Lower leg skin (tissue), 3 donors: ENCODE measurements at regions not wholly inside any gene's neighbourhood (a gene's known extent, or its start where the extent isn't known, plus 50 kb on each side); places are given as distances from the start of the nearest gene placed in this dataset.

ENCODE experiments used
- POLR2A ChIP-seq, 2 donors: fragments of 450-650 bp; IDR thresholded peaks; one replicate each; pipeline ENCODE4 v1.6.1; 2016 to 2017; ENCODE audit warnings: antibody characterized with exemption in 2 of 2, mild to moderate bottlenecking in 1 of 2, moderate library complexity in 1 of 2
- TF ChIP-seq, protein P1 (sequence below), 3 donors: fragments of 450-650 bp; IDR thresholded peaks; one replicate each; pipeline ENCODE4 v1.5.1; 2016; ENCODE audit warnings: antibody characterized with exemption in 3 of 3, mild to moderate bottlenecking in 3 of 3, moderate library complexity in 2 of 3

DNA sequence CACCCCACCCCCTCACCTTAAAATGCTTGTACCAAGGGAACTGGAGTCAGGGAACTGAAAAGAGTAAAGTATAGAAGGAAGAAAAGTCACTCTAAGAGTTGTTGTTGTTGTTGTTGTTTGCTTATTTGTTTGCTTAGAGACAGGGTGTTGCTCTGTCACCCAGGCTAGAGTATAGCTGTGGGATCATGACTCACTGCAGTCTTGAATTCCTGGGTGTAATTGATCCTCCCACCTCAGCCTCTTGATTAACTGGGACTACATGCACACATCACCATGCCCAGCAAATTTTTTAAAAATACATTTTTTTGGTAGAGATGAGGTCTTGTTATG is 681.6 kb upstream of the GJE1 start:
- TF ChIP-seq, protein P1, sequence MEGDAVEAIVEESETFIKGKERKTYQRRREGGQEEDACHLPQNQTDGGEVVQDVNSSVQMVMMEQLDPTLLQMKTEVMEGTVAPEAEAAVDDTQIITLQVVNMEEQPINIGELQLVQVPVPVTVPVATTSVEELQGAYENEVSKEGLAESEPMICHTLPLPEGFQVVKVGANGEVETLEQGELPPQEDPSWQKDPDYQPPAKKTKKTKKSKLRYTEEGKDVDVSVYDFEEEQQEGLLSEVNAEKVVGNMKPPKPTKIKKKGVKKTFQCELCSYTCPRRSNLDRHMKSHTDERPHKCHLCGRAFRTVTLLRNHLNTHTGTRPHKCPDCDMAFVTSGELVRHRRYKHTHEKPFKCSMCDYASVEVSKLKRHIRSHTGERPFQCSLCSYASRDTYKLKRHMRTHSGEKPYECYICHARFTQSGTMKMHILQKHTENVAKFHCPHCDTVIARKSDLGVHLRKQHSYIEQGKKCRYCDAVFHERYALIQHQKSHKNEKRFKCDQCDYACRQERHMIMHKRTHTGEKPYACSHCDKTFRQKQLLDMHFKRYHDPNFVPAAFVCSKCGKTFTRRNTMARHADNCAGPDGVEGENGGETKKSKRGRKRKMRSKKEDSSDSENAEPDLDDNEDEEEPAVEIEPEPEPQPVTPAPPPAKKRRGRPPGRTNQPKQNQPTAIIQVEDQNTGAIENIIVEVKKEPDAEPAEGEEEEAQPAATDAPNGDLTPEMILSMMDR (IDR thresholded peaks at IDR 0.05), result no peak
- no peak for TF ChIP-seq POLR2A (IDR thresholded peaks at IDR 0.05)
